Fibroblast of lung (primary cell): ENCODE measurements at regions not wholly inside any gene's neighbourhood (a gene's known extent, or its start where the extent isn't known, plus 50 kb on each side); places are given as distances from the start of the nearest gene placed in this dataset.

ENCODE experiments used
- DNase-seq, 2 donors: peaks; one replicate each; pipeline versions ENCODE4 v3.0.0 to v3.0.0-alpha.2; 2010; ENCODE audit warnings: low read depth in 2 of 2
- H2AFZ ChIP-seq: 2 replicates; pipeline ENCODE4 v1.5.1; 2012; ENCODE audit warnings: low read length, control low read depth, inconsistent platforms
- H3K27ac ChIP-seq: 2 replicates; pipeline ENCODE4 v1.5.1; 2011; ENCODE audit warnings: low read length, control low read depth; ENCODE audit not compliant: insufficient read depth
- H3K27me3 ChIP-seq: 2 replicates; pipeline ENCODE4 v1.5.1; 2011; ENCODE audit warnings: mild to moderate bottlenecking, low read length; ENCODE audit not compliant: control insufficient read depth, insufficient read depth
- H3K36me3 ChIP-seq: 2 replicates; pipeline ENCODE4 v1.5.1; 2011; ENCODE audit warnings: low read length; ENCODE audit not compliant: control insufficient read depth, insufficient read depth
- H3K4me1 ChIP-seq: 2 replicates; pipeline ENCODE4 v1.5.1; 2011; ENCODE audit warnings: low read length; ENCODE audit not compliant: control insufficient read depth, insufficient read depth; ENCODE audit errors: extremely low read depth
- H3K4me2 ChIP-seq: 2 replicates; pipeline ENCODE4 v1.5.1; 2011; ENCODE audit warnings: low read length, control low read depth; ENCODE audit not compliant: insufficient read depth; ENCODE audit errors: extremely low read depth
- H3K4me3 ChIP-seq, 4 experiments: fragments of 200-600 bp in 1 of 4; sonication (generic) in 1 of 4; replicated peaks in 1 of 4; 2 replicates each; pipeline ENCODE4 v1.5.1; 2011 to 2016; ENCODE audit warnings: low read length in 4 of 4, low read depth in 3 of 4, mild to moderate bottlenecking in 3 of 4, control low read depth in 2 of 4, inconsistent platforms in 1 of 4, mixed read lengths in 1 of 4; ENCODE audit not compliant: insufficient read depth in 1 of 4; ENCODE audit errors: control extremely low read depth in 1 of 4
- H3K79me2 ChIP-seq: 2 replicates; pipeline ENCODE4 v1.5.1; 2012; ENCODE audit warnings: mild to moderate bottlenecking, low read length, inconsistent platforms; ENCODE audit not compliant: control insufficient read depth, insufficient read depth
- H3K9ac ChIP-seq: 2 replicates; pipeline ENCODE4 v1.5.1; 2011; ENCODE audit warnings: mild to moderate bottlenecking, low read length, control low read depth; ENCODE audit not compliant: insufficient read depth
- H3K9me3 ChIP-seq: 2 replicates; pipeline ENCODE4 v1.5.1; 2012; ENCODE audit warnings: low read depth, low read length; ENCODE audit not compliant: control insufficient read depth, insufficient read depth
- H4K20me1 ChIP-seq: 2 replicates; pipeline ENCODE4 v1.5.1; 2011; ENCODE audit warnings: low read length; ENCODE audit not compliant: control insufficient read depth, insufficient read depth; ENCODE audit errors: extremely low read depth
- EZH2 ChIP-seq: IDR thresholded peaks from 2 replicates; pipeline ENCODE4 v1.5.1; 2012; ENCODE audit warnings: low read length, control low read depth, mild to moderate bottlenecking; ENCODE audit errors: missing control alignments
- TF ChIP-seq, protein P1 (sequence below), 2 donors: IDR thresholded peaks in 1 of 2; conservative IDR thresholded peaks in 1 of 2; 1 replicate in 1 of 2; 2 replicates in 1 of 2; pipeline ENCODE4 v1.5.1; 2011 to 2012; ENCODE audit warnings: low read length in 2 of 2, control low read depth in 1 of 2, inconsistent platforms in 1 of 2, low read depth in 1 of 2, mild to moderate bottlenecking in 1 of 2

DNA sequence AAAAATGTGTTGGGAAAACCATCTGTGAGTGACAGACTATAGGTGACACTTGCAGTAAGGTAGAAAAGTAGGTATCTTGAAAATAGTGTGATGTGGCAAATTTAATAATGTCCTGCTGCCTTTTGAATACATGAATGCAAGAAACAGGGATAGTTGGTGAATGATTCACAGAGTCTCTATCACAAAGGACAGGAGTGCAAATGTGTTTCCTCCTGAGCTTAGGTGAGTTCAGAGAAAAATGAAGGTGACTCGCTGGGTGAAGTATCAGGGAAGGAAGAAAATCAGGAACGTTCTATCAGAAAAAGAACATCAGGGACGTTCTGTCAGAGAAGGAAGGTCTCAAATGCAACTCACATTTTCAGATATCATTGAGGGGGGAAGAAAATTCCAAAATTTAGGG, 557.8 kb upstream of the SLC35B3 start:
- Histone ChIP-seq H4K20me1 (no peaks in the 10 kb centered on the region), H3K27me3 (no peaks in the 10 kb centered on the region), H3K27ac (no peak overlapping the region), H3K9ac (no peak overlapping the region), H3K4me3 (no peak overlapping the region), H3K9me3 (no peaks in the 10 kb centered on the region), H3K4me2 (no peak overlapping the region), H3K4me1 (no peaks in the 10 kb centered on the region), H2AFZ (no peak overlapping the region), H3K79me2 (no peaks in the 10 kb centered on the region), H3K36me3 (no peaks in the 10 kb centered on the region)
- no peak for DNase-seq
- TF ChIP-seq, protein P1, sequence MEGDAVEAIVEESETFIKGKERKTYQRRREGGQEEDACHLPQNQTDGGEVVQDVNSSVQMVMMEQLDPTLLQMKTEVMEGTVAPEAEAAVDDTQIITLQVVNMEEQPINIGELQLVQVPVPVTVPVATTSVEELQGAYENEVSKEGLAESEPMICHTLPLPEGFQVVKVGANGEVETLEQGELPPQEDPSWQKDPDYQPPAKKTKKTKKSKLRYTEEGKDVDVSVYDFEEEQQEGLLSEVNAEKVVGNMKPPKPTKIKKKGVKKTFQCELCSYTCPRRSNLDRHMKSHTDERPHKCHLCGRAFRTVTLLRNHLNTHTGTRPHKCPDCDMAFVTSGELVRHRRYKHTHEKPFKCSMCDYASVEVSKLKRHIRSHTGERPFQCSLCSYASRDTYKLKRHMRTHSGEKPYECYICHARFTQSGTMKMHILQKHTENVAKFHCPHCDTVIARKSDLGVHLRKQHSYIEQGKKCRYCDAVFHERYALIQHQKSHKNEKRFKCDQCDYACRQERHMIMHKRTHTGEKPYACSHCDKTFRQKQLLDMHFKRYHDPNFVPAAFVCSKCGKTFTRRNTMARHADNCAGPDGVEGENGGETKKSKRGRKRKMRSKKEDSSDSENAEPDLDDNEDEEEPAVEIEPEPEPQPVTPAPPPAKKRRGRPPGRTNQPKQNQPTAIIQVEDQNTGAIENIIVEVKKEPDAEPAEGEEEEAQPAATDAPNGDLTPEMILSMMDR (conservative IDR thresholded peaks at IDR 0.05 in 1 of 2, IDR thresholded peaks at IDR 0.05 in 1 of 2; ENCODE audit: low read depth in 1 of 2, low read length in 2 of 2), result no peak
- TF ChIP-seq EZH2, result no peak

DNA sequence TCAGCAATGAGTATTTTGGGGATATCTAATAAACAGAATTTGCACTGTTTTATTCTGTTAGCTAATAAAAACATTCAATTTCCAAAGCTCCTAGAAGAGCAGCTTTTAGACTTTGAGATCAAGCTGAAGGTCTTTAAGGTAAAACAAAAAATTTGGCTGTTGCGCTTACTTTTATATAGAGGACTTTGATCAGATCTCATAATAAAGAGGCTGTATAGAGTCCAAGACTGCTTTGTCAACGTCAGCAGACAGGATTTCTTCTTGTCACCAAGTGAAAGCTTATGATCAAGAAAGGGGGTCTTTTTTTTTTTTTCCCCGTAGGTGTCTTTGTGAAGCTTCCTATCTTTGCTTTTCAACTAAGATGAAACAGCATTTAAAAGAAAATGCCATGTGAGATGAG, 556.5 kb upstream of the SLC35B3 start:
- DNase-seq, result no peak
- Histone ChIP-seq H3K9me3 (no peaks in the 10 kb centered on the region), H3K4me3 (no peak overlapping the region), H3K27ac (no peak overlapping the region), H3K27me3 (no peaks in the 10 kb centered on the region), H2AFZ (no peak overlapping the region), H3K9ac (no peak overlapping the region), H4K20me1 (no peaks in the 10 kb centered on the region), H3K4me1 (no peaks in the 10 kb centered on the region), H3K36me3 (no peaks in the 10 kb centered on the region), H3K4me2 (no peak overlapping the region), H3K79me2 (no peaks in the 10 kb centered on the region)
- TF ChIP-seq, protein P1 (conservative IDR thresholded peaks at IDR 0.05 in 1 of 2, IDR thresholded peaks at IDR 0.05 in 1 of 2; ENCODE audit: low read depth in 1 of 2, low read length in 2 of 2), result no peak
- no peak for TF ChIP-seq EZH2

DNA sequence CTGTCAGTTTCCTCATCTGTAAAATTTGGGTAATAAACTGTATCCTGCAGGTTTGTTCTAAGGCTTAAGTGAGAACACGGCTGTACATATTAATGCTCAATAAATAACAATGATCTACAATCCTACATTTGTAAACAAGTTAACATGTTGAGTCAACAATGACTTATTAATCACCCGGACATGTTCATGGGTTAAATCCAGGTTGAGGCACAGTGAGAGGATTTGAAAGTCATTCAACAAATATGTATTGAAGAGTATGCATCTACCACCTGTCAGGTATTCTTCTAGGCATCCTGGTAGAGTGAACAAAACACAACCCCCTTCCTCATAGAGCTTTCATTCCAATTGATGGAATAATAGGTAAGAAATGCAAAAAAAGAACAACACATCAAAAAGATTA, 554.7 kb upstream of the SLC35B3 start:
- H3K36me3 ChIP-seq, result no peaks in the 10 kb centered on the region
- H3K27ac ChIP-seq, result no peak overlapping the region
- no peaks in the 10 kb centered on the region for H3K4me1 ChIP-seq
- TF ChIP-seq, protein P1 (conservative IDR thresholded peaks at IDR 0.05 in 1 of 2, IDR thresholded peaks at IDR 0.05 in 1 of 2; ENCODE audit: low read depth in 1 of 2, low read length in 2 of 2), result no peak
- TF ChIP-seq EZH2, result no peak
- no peak overlapping the region for H3K4me3 ChIP-seq
- no peak overlapping the region for H3K9ac ChIP-seq
- H2AFZ ChIP-seq, result no peak overlapping the region
- H3K79me2 ChIP-seq, result no peaks in the 10 kb centered on the region
- no peaks in the 10 kb centered on the region for H3K27me3 ChIP-seq
- H4K20me1 ChIP-seq, result no peaks in the 10 kb centered on the region
- no peaks in the 10 kb centered on the region for H3K9me3 ChIP-seq
- no peak for DNase-seq
- no peak overlapping the region for H3K4me2 ChIP-seq
